IMR-90 (cell line): ENCODE measurements at regions not wholly inside any gene's neighbourhood (a gene's known extent, or its start where the extent isn't known, plus 50 kb on each side); places are given as distances from the start of the nearest gene placed in this dataset.

Experiments used
- ATAC-seq: fragments of 200-7000 bp; cut with Tn5 transposase; 2 replicates; pipeline ENCODE4 v1.9.1; 2020; ENCODE audit warnings: low read depth, mild to moderate bottlenecking, moderate library complexity
- BruUV-seq: library from RNA; stranded (reverse); fragments of 400-500 nt; replicated peaks from 2 replicates; lab custom pipeline; 2021; lab: Mats Ljungman, UMichigan
- CTCF ChIA-PET: fragments of 300-600 bp; formaldehyde crosslinking; extraction: SDS; loops from one replicate; lab custom pipeline; 2021; ENCODE audit warnings: antibody characterized with exemption; lab: Yijun Ruan, JAX
- POLR2A ChIA-PET: fragments of 300-600 bp; sonication (Branson Sonifier 250); formaldehyde crosslinking; loops from one replicate; lab custom pipeline; 2022; ENCODE audit warnings: antibody characterized with exemption; ENCODE audit not compliant: unreplicated experiment; lab: Charles Lee
- DNase-seq: peaks from one replicate; pipeline ENCODE4 v3.0.0; 2013
- H2AFZ ChIP-seq: replicated peaks from 2 replicates; pipeline ENCODE3; 2013; ENCODE audit warnings: low read length, mild to moderate bottlenecking; ENCODE audit not compliant: poor library complexity
- H2AK5ac ChIP-seq: 2 replicates; pipeline ENCODE4 v1.6.1; 2013; ENCODE audit warnings: low read depth, low read length, inconsistent platforms
- H2AK9ac ChIP-seq: replicated peaks from 2 replicates; pipeline ENCODE3; 2013; ENCODE audit warnings: mild to moderate bottlenecking, low read depth, low read length, moderate library complexity; ENCODE audit not compliant: poor library complexity
- H2BK120ac ChIP-seq: 2 replicates; pipeline ENCODE4 v1.6.1; 2013; ENCODE audit warnings: low read depth, low read length, inconsistent platforms
- H2BK15ac ChIP-seq: 3 replicates; pipeline ENCODE4 v1.6.1; 2013; ENCODE audit warnings: low read depth, low read length, inconsistent platforms
- H2BK20ac ChIP-seq: 2 replicates; pipeline ENCODE4 v1.6.1; 2013; ENCODE audit warnings: low read depth, mild to moderate bottlenecking, inconsistent platforms, low read length, moderate library complexity
- H2BK5ac ChIP-seq: 2 replicates; pipeline ENCODE4 v1.6.1; 2013; ENCODE audit warnings: mild to moderate bottlenecking, low read depth, low read length, inconsistent platforms; ENCODE audit not compliant: poor library complexity, severe bottlenecking
- H3K14ac ChIP-seq: replicated peaks from 2 replicates; pipeline ENCODE4 v1.6.1; 2013; ENCODE audit warnings: low read depth, low read length, inconsistent platforms
- H3K18ac ChIP-seq: 2 replicates; pipeline ENCODE4 v1.6.1; 2013; ENCODE audit warnings: low read depth, low read length, control low read depth
- H3K23ac ChIP-seq: 2 replicates; pipeline ENCODE4 v1.6.1; 2013; ENCODE audit warnings: low read depth, low read length, inconsistent platforms
- H3K27ac ChIP-seq: 2 replicates; pipeline ENCODE4 v1.5.1; 2013; ENCODE audit warnings: mild to moderate bottlenecking, control low read depth, low read length; ENCODE audit not compliant: insufficient read depth
- H3K27me3 ChIP-seq: 2 replicates; pipeline ENCODE4 v1.6.1; 2013; ENCODE audit warnings: low read length; ENCODE audit not compliant: control insufficient read depth, insufficient read depth
- H3K36me3 ChIP-seq: 2 replicates; pipeline ENCODE4 v1.6.1; 2013; ENCODE audit warnings: low read length, mixed read lengths; ENCODE audit not compliant: control insufficient read depth, insufficient read depth
- H3K4ac ChIP-seq: 2 replicates; pipeline ENCODE4 v1.6.1; 2013; ENCODE audit warnings: low read depth, low read length, inconsistent platforms
- H3K4me1 ChIP-seq: 2 replicates; pipeline ENCODE4 v1.6.1; 2013; ENCODE audit warnings: low read length, mixed read lengths; ENCODE audit not compliant: control insufficient read depth, insufficient read depth
- H3K4me2 ChIP-seq: 2 replicates; pipeline ENCODE4 v1.6.1; 2013; ENCODE audit warnings: low read depth, mild to moderate bottlenecking, control low read depth, low read length, moderate library complexity
- H3K4me3 ChIP-seq: 2 replicates; pipeline ENCODE4 v1.5.1; 2013; ENCODE audit warnings: low read depth, mild to moderate bottlenecking, control low read depth, low read length, moderate library complexity; ENCODE audit not compliant: insufficient read depth
- H3K56ac ChIP-seq: 2 replicates; pipeline ENCODE4 v1.6.1; 2013; ENCODE audit warnings: low read length, inconsistent platforms; ENCODE audit not compliant: insufficient read depth; ENCODE audit errors: extremely low read depth
- H3K79me1 ChIP-seq, 2 experiments: 2 replicates each; pipeline ENCODE4 v1.6.1; 2013; ENCODE audit warnings: low read length in 2 of 2, inconsistent platforms in 1 of 2, low read depth in 1 of 2
- H3K9ac ChIP-seq: 2 replicates; pipeline ENCODE4 v1.6.1; 2013; ENCODE audit warnings: low read depth, low read length, control low read depth
- H3K9me1 ChIP-seq: 2 replicates; pipeline ENCODE4 v1.6.1; 2013; ENCODE audit warnings: low read length, inconsistent platforms; ENCODE audit not compliant: insufficient read depth
- H3K9me3 ChIP-seq: 2 replicates; pipeline ENCODE4 v1.6.1; 2013; ENCODE audit warnings: low read length; ENCODE audit not compliant: control insufficient read depth, insufficient read depth
- H4K20me1 ChIP-seq: 2 replicates; pipeline ENCODE4 v1.6.1; 2013; ENCODE audit warnings: low read length, inconsistent platforms; ENCODE audit not compliant: insufficient read depth
- H4K5ac ChIP-seq: 2 replicates; pipeline ENCODE4 v1.6.1; 2013; ENCODE audit warnings: mild to moderate bottlenecking, low read depth, low read length, control low read depth
- H4K8ac ChIP-seq, 2 experiments: 2 replicates each; pipeline ENCODE4 v1.6.1; 2013; ENCODE audit warnings: low read depth in 2 of 2, low read length in 2 of 2, control low read depth in 1 of 2, inconsistent platforms in 1 of 2
- H4K91ac ChIP-seq: 2 replicates; pipeline ENCODE4 v1.6.1; 2013; ENCODE audit warnings: low read depth, low read length, inconsistent platforms; ENCODE audit not compliant: insufficient read depth
- BHLHE40 ChIP-seq: fragments of 150-350 bp; IDR thresholded peaks from 2 replicates; pipeline ENCODE4 v1.6.1; 2016; ENCODE audit warnings: mild to moderate bottlenecking, low read depth, low read length
- CEBPB ChIP-seq: IDR thresholded peaks from 2 replicates; pipeline ENCODE4 v1.6.1; 2012; ENCODE audit warnings: low read depth, low read length, improper control_type of control experiment
- CHD1 ChIP-seq: IDR thresholded peaks from 2 replicates; pipeline ENCODE4 v1.6.1; 2012; ENCODE audit warnings: low read depth, low read length, improper control_type of control experiment
- CTCF ChIP-seq: conservative IDR thresholded peaks from 2 replicates; pipeline ENCODE4 v1.5.1; 2012; ENCODE audit warnings: mild to moderate bottlenecking, low read depth, low read length, improper control_type of control experiment
- ELK1 ChIP-seq: fragments of 150-350 bp; IDR thresholded peaks from 2 replicates; pipeline ENCODE4 v1.6.1; 2016; ENCODE audit warnings: low read depth, mild to moderate bottlenecking, low read length, moderate library complexity, borderline replicate concordance
- MAZ ChIP-seq: IDR thresholded peaks from 2 replicates; pipeline ENCODE4 v1.6.1; 2012; ENCODE audit warnings: low read depth, mild to moderate bottlenecking, low read length, improper control_type of control experiment, moderate library complexity, borderline replicate concordance
- MXI1 ChIP-seq: IDR thresholded peaks from 2 replicates; pipeline ENCODE4 v1.6.1; 2012; ENCODE audit warnings: low read depth, mild to moderate bottlenecking, low read length, moderate library complexity, borderline replicate concordance
- NFE2L2 ChIP-seq: fragments of 150-350 bp; IDR thresholded peaks from 2 replicates; pipeline ENCODE4 v1.6.1; 2016; ENCODE audit warnings: low read depth, mild to moderate bottlenecking, low read length
- POLR2A ChIP-seq: IDR thresholded peaks from 2 replicates; pipeline ENCODE4 v1.6.1; 2012; ENCODE audit warnings: mild to moderate bottlenecking, low read depth, low read length
- RAD21 ChIP-seq: IDR thresholded peaks from 2 replicates; pipeline ENCODE4 v1.6.1; 2012; ENCODE audit warnings: low read length, improper control_type of control experiment
- SMC3 ChIP-seq: fragments of 150-350 bp; IDR thresholded peaks from 2 replicates; pipeline ENCODE4 v1.6.1; 2016; ENCODE audit warnings: low read depth, mild to moderate bottlenecking, antibody characterized with exemption, low read length, moderate library complexity
- USF2 ChIP-seq: fragments of 150-350 bp; IDR thresholded peaks from 2 replicates; pipeline ENCODE4 v1.6.1; 2017; ENCODE audit warnings: mild to moderate bottlenecking, antibody characterized with exemption, low read length, low read depth
- dilution Hi-C: fragments of 300-500 bp; cut with HindIII; formaldehyde crosslinking; loops from one replicate; pipeline ENCODE4 v1.14.3; 2018; ENCODE audit warnings: low sequenced_read_pairs; ENCODE audit not compliant: unreplicated experiment
- in situ Hi-C: fragments of 300-500 bp; cut with MboI; formaldehyde crosslinking; loops from 3 replicates; pipeline ENCODE4 v1.14.3; 2019; ENCODE audit warnings: low sequenced_read_pairs, inconsistent platforms, mixed read lengths
- intact Hi-C: fragments of 100-400 bp; cut with micrococcal nuclease; formaldehyde crosslinking; loops from 2 replicates; pipeline ENCODE4 v1.10.0; 2022

GRCh38 chr4:67101612-67102011 lies 443.7 kb downstream of the CENPC start:
- Histone ChIP-seq H3K9me1 (no peaks in the 10 kb centered on the region), H3K23ac (no peak overlapping the region), H3K27me3 (no peaks in the 10 kb centered on the region), H3K27ac (no peak overlapping the region), H4K5ac (no peak overlapping the region), H3K14ac (no peak overlapping the region), H3K9me3 (peaks cover 6% of the 10 kb centered on the region), H4K8ac (no peak overlapping the region), H3K9ac (no peak overlapping the region), H4K91ac (no peak overlapping the region), H2AK5ac (no peak overlapping the region), H3K56ac (no peak overlapping the region), H2BK5ac (no peak overlapping the region), H3K4me2 (no peak overlapping the region), H2AFZ (no peak overlapping the region), H4K20me1 (no peaks in the 10 kb centered on the region), H3K36me3 (no peaks in the 10 kb centered on the region), H3K18ac (no peak overlapping the region), H2BK120ac (no peak overlapping the region), H2AK9ac (no peak overlapping the region), H3K4me1 (no peaks in the 10 kb centered on the region), H3K4ac (no peak overlapping the region), H2BK15ac (no peak overlapping the region), H2BK20ac (no peak overlapping the region), H3K4me3 (no peak overlapping the region), H3K79me1 (no peaks in the 10 kb centered on the region)
- no peak for DNase-seq
- CTCF ChIA-PET: no interaction called here
- POLR2A ChIA-PET: no interaction called here
- in situ Hi-C loops (no loop called here), dilution Hi-C loops (no loop called here), intact Hi-C loops (no loop called here)
- BruUV-seq: no TSS peak
- ATAC-seq: no peak
- TF ChIP-seq RAD21 (no peak), CEBPB (no peak), BHLHE40 (no peak), CHD1 (no peak), MAZ (no peak), ELK1 (no peak), NFE2L2 (no peak), USF2 (no peak), CTCF (no peak), MXI1 (no peak), SMC3 (no peak), POLR2A (no peak)
